Retinal pigment epithelial cell (primary cell): ENCODE measurements at regions not wholly inside any gene's neighbourhood (a gene's known extent, or its start where the extent isn't known, plus 50 kb on each side); places are given as distances from the start of the nearest gene placed in this dataset.

Source experiments
- DNase-seq: peaks from one replicate; pipeline ENCODE4 v3.0.0-alpha.2; 2010; ENCODE audit warnings: low read depth
- H3K4me3 ChIP-seq: 2 replicates; pipeline ENCODE4 v1.5.1; 2011; ENCODE audit warnings: mild to moderate bottlenecking, low read length, control low read depth, moderate library complexity
- TF ChIP-seq, protein P1 (sequence below): conservative IDR thresholded peaks from 2 replicates; pipeline ENCODE4 v1.5.1; 2011; ENCODE audit warnings: low read depth, low read length, control low read depth, inconsistent platforms

DNA sequence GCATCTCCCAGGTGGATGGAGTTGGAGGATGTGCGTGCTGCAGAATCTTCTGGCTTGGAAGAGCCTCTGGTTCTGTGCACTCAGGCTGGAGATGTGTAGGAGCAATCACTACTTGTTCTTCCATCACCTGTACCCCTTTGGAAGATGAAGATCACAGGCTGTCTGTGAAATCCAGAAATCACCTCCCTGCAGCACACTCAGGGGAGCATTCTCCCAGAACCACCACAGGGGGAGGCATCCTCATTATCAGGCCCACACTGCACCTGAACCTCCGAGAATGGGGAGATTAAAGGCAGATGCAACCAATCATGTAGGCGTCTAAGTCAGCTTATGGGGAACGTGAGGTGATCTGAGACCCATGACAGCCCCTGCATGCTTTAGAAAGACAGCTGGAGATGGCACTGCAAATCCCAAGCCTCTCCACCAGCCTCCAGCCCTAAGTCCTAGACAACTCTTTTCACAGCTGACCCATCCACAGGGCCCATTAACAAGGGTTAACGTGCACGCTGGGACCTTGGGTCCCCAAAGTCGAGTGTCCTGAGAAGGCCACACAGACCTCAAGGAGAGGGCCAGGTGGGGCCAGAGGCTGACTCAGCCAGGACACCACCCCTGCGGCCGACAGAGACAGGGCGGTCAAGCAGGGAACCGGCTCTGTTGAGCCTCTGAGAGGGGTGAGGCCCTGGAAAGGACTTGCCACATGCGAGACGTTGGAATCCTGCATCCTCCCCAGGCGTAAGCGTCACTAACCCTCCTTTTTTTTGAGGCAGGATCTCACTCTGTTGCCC, 314.9 kb downstream of the EIPR1 start:
- H3K4me3 ChIP-seq: no peak overlapping the region
- TF ChIP-seq, protein P1, sequence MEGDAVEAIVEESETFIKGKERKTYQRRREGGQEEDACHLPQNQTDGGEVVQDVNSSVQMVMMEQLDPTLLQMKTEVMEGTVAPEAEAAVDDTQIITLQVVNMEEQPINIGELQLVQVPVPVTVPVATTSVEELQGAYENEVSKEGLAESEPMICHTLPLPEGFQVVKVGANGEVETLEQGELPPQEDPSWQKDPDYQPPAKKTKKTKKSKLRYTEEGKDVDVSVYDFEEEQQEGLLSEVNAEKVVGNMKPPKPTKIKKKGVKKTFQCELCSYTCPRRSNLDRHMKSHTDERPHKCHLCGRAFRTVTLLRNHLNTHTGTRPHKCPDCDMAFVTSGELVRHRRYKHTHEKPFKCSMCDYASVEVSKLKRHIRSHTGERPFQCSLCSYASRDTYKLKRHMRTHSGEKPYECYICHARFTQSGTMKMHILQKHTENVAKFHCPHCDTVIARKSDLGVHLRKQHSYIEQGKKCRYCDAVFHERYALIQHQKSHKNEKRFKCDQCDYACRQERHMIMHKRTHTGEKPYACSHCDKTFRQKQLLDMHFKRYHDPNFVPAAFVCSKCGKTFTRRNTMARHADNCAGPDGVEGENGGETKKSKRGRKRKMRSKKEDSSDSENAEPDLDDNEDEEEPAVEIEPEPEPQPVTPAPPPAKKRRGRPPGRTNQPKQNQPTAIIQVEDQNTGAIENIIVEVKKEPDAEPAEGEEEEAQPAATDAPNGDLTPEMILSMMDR: no peak
- DNase-seq: no peak

DNA sequence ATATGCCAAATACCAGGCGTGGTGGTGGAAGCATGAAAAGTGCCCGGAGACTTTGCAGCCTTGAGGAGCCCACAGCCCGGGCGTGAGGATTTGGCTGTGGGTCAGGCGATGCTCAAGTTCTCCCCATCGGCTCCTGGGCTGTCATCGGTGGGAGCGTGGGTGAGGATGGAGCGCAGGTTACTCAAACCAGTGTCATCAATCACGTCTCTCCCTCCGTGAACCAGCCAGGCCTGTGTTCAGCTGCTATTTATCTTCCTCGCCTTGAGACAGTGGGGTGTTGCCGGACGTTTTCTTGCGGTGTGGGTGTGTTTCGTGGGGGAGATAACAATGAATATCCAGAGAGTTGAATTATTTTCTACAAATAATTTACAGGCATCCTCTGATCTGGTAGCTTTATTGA, 317.6 kb downstream of the EIPR1 start:
- TF ChIP-seq, protein P1: no peak
- no peak overlapping the region for H3K4me3 ChIP-seq
- no peak for DNase-seq

DNA sequence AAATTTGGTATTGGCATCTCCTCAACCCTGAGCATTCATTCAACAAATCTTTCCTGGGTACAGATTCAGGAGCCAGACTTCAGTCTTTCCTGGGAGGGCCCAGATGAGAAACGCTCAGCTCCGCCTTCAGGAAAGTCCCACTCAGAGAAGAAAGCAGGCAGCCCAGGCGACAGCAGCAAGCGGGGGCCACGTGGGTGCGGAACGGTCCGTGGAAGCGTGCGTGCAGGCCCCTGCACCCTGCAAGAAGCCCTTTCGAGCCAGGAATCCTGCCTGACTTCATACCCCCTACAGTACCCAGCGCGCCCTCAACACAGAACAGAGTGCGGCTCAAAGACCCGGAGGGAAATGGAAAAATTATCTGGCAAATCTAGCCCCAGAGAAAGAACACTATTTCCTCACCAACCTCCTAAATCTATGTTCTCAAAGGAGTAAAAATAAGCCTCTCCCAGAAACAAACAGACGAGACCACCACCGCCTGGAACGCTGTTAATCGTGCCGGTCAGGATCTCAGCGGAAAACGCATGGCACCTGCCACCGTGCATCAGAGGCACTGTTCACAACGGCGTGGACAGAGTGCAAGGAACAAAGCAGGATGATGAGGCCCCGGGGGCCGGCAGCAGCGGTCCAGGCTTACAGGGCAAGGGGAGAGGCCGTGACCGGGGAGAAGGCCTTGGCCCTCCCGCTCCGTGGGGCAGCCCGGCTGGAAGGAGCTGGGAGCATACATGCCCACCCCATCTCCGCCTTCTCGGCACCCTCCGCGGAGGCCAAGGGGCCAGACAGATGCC, 318.3 kb downstream of the EIPR1 start:
- TF ChIP-seq, protein P1: no peak
- H3K4me3 ChIP-seq: no peak overlapping the region
- DNase-seq: no peak

DNA sequence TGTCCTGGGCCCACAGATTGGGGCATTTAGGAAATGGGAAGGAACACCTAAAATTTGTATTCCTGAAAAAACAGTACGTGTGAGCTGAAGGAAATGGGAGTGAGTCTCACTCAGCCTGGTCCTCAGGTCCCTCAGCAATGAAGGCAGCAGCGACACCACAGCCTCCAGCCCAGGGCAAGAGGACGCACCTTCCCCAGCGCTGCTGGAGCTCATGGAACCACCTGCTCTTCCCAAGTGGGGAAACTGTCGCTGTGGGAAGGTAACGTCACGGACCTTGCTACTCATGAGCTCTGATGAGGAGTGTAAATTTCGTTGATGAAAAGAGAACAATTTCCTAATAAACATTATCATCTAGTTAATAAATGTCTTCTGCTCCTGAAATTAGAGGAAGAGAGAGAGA, 323.6 kb downstream of the EIPR1 start:
- no peak for DNase-seq
- no peak overlapping the region for H3K4me3 ChIP-seq
- TF ChIP-seq, protein P1: no peak

DNA sequence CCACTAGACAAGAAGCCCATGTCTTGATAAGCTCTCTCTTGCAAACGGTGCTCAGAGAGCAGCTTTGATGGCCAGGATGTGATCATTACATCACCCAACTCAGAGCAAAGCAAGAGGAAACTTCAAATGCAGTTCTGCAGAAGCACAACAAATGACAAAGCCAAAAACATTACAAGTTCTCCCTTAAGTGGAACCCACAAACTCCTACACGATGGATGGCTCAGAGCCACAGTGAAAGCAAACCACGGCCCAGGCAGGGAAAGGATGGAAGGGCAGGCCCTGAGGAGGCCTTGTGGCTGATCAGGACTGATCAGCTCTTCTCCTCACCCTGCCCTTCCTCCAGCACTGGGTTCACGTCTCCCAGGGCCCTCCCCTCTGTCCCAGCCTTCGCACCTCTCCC, 326.4 kb downstream of the EIPR1 start:
- DNase-seq: no peak
- TF ChIP-seq, protein P1: no peak
- no peak overlapping the region for H3K4me3 ChIP-seq

DNA sequence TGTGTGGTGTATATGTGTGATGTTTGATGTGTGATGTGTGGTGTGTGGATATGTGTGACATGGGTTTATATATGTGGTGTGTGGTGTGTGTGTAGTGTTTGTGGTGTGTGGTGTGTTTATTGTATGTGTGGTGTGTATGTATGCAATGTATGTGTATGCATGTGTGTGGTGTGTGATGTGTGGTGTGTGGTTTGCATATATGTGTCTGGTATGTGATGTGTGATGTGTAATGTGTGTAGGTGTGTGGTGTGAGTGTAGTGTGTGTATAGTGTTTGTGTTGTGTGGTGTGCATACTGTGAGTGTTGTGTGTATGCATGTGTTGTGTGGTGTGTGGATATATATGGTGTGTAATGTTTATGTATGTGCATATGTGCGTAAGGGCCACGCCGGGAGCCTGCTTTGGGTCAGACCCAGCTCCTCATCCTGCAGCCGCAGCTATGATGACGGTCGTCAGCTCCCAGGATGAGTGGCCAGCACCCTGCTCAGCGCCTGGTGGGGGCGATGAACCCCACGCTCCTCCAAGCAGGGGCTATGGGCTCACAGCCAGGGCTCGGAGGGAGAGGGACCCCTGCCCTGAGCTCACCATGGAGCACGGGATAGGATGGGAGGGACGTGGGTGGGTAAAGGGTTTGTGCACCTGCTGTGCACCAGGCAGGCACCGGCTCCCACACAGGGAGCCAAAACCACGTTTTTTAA, 331.3 kb downstream of the EIPR1 start:
- no peak for DNase-seq
- TF ChIP-seq, protein P1: no peak
- no peak overlapping the region for H3K4me3 ChIP-seq
